ENCODE measurements at regions not wholly inside any gene's neighbourhood (a gene's known extent, or its start where the extent isn't known, plus 50 kb on each side); places are given as distances from the start of the nearest gene placed in this dataset.
"Not testable (repeated sequence)": the region's sequence is repeated elsewhere in the genome, so short reads cannot be mapped to it uniquely, and the experiment has no call there.

- intact Hi-C loops (cut with micrococcal nuclease), result not testable (repeated sequence)
Observed at GRCh38 chr16:85533593-85533992, 79.5 kb upstream of the GSE1 start.

GRCh38 chr16:85534536-85535351 is 78.4 kb upstream of the GSE1 start:
- intact Hi-C loops (cut with micrococcal nuclease), result no loop called here

DNA sequence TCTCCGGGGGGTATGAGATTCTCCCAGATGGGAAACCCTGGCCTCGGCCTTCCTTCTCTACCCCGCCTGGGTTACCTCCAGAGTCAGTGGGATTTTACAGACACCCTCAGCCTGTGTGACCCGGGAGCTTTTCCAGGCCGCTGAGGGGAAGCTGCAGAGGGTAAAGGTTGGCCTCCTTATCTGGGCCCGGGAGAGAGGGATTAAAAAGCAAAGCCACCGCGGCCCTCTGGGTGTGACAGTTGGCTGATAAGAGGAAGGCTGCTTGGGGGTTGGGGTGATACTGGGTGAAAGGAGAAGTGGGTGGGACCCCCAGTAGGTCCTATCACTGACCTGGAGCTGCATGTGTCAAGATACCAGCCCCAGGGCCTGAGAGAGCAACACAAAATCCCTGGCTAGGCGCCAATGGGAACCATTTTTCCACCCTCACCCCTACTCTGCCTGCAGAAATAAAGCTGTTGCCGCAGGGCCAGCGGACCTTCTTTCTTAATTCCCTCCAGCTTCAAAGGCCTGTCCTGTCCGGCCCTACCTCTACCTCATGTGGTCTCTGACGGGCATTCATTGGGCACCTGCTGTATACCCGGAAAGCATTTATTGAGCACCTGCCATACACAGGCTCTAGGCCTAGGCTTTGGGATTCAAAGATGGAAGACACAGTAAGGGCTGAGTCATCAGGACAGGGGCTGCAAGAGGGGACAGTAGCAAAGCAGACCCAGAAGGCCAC is 77.6 kb upstream of the GSE1 start:
- intact Hi-C loops (cut with micrococcal nuclease), result no loop called here

- intact Hi-C loops (cut with micrococcal nuclease), result no loop called here
Observed at GRCh38 chr16:85536073-85536410, 77.1 kb upstream of the GSE1 start.

- intact Hi-C loops (cut with micrococcal nuclease), result no loop called here
Observed at GRCh38 chr16:85536411-85537330, 76.5 kb upstream of the GSE1 start.

GRCh38 chr16:85537331-85537788 is 75.8 kb upstream of the GSE1 start:
- intact Hi-C loops (cut with micrococcal nuclease), result no loop called here

GRCh38 chr16:85537795-85538401 is 75.2 kb upstream of the GSE1 start:
- intact Hi-C loops (cut with micrococcal nuclease), result no loop called here

GRCh38 chr16:85539084-85539483 is 74.0 kb upstream of the GSE1 start:
- intact Hi-C loops (cut with micrococcal nuclease), result no loop called here

GRCh38 chr16:85539629-85540291 is 73.4 kb upstream of the GSE1 start:
- intact Hi-C loops (cut with micrococcal nuclease), result no loop called here

DNA sequence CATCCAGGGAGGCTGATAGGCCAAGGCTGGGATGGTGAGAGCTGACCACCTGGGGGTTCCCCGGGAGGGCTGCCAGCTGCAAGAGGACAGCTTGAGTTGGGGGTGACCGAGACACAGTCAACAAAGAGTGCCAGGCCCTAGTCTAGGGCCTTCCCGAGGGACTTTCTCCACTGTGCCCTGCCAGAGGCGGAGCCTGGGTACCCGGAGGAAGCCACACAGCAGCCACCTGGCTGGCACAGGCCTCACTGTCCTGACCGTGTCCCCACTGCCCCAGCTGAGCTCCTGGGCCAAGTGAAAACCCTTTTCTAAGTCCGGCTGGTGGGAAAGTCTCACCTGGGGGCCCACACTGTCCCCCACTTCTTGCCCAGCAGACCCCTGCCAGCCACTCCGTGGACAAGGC is 71.9 kb upstream of the GSE1 start:
- intact Hi-C loops (cut with micrococcal nuclease), result no loop called here

- intact Hi-C loops (cut with micrococcal nuclease), result no loop called here
Observed at GRCh38 chr16:85541619-85541979, 71.5 kb upstream of the GSE1 start.

GRCh38 chr16:85541980-85542900 is 70.9 kb upstream of the GSE1 start:
- intact Hi-C loops (cut with micrococcal nuclease), result no loop called here

- intact Hi-C loops (cut with micrococcal nuclease), result no loop called here
Observed at GRCh38 chr16:85543536-85543935, 69.6 kb upstream of the GSE1 start.

DNA sequence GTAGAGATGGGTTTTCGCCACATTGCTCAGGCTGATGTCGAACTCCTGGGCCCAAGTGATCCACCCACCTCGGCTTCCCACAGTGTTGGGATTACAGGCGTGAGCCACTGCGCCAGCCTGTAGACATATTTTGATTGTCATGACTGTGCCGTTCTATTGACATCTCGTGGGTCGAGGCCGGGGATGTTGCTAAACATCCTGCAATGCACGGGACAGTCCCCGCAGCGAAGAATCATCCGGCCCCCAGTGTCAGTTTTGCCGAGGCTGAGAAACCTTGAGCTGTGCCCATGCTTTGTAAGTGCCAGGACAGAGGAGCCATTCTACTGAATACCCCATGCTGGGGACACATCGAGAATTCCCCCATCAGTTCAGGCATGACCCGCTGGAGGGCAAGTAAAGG is 69.1 kb upstream of the GSE1 start:
- intact Hi-C loops (cut with micrococcal nuclease), result no loop called here

DNA sequence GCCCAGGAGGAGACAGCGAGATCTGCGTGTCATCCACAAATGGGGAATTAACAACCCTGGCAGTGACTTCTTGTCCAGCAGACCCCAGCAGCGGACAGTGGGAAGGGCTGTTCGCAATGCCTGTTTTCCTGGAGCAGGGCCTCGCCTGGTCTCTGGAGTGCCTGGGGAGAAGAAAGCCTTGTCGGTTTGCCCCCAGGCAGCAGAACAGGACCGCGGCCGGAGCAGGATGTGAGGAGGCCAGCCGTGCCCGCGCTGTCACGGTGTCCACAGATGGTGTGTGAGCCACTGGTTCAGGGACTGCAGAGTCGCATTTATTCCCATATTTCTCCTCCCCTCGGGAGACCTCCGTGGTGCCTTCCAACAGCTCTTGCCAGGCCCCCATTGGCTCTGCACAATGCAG is 68.5 kb upstream of the GSE1 start:
- intact Hi-C loops (cut with micrococcal nuclease), result no loop called here

GRCh38 chr16:85545227-85545818 is 67.8 kb upstream of the GSE1 start:
- intact Hi-C loops (cut with micrococcal nuclease), result no loop called here

DNA sequence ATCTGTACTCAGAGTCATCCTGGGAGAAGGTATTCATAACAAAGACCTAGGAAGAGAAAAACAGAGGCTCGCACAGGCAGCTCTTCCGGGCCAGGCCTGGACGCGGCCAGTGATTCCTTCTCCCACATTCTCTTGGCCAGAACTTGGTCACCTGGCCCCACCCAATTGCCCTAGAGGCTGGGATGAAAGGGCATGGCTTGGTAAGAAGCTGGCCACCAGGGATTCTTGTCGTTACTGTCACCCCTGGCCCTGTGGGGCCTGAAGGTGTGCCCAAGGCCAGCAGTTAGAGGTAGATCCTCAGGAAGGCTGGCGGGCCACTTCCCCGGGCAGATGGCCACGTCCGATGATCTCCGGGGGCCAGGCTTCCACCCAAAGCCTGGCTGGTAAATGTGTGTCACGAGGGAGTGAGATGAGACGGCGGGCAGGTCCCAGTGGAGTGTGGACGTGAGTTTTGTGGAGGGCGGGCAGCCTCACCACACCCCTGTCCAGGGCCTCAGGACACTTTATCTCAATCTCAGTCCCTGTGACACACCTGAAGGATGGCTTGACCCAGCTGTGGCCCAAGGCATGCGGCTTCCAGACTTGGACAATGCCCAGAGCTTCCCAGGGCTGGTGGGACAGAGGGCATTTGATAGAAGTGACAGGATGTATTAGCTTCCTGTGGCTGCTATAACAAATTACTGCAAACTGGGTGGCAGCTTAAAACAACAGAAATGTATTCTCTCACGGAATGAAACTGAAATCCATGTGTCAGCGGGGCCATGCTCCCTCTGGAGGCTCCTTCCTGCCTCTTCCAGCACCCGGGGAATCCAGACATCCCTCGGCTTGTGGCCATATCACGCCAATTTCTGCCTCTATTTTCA is 66.3 kb upstream of the GSE1 start:
- intact Hi-C loops (cut with micrococcal nuclease), result no loop called here

DNA sequence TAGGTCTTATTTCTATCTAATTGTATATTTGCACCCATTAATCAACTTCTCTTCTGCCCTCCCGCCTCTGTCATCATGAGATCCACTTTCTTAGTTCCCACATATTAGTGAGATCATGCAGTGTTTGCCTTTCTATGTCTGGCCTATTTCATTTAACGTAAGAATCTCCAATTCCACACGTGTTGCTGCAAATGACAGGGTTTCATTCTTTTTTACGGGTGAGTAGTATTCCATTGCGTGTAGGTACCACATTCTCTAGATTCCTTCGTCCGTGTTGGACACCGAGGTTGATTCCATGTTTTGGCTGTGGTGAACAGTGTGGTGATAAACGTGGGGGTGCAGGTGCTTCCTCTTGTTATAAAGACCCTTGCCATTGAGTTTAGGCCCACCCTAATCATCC is 64.7 kb upstream of the GSE1 start:
- intact Hi-C loops (cut with micrococcal nuclease), result no loop called here

Data from T-helper 2 cell treated with Interferon-gamma antibody and Interleukin-4, amounts not matched to agents 100 ng/mL and 5 ng/mL, for 36 hours (primary cell).